GF-D8 (cell line): ENCODE measurements at regions not wholly inside any gene's neighbourhood (a gene's known extent, or its start where the extent isn't known, plus 50 kb on each side); places are given as distances from the start of the nearest gene placed in this dataset.
"Not testable (repeated sequence)": the region's sequence is repeated elsewhere in the genome, so short reads cannot be mapped to it uniquely, and the experiment has no call there.

Source experiments
- DNase-seq: peaks from one replicate; lab custom pipeline; 2025; lab: John Stamatoyannopoulos, UW

- no peak for DNase-seq
These were observed 692.9 kb downstream of the QKI start for GRCh38 chr6:164107297-164107995.

GRCh38 chr6:164106345-164106769 lies 691.8 kb downstream of the QKI start:
- DNase-seq = no peak

GRCh38 chr6:164105705-164106104 lies 691.2 kb downstream of the QKI start:
- DNase-seq = no peak

- no peak for DNase-seq
These were observed 689.9 kb downstream of the QKI start for GRCh38 chr6:164104432-164104831.

GRCh38 chr6:164102693-164103092 lies 688.2 kb downstream of the QKI start:
- no peak for DNase-seq

- DNase-seq = no peak
These were observed 687.3 kb downstream of the QKI start for GRCh38 chr6:164101859-164102258.

GRCh38 chr6:164099269-164099865 lies 684.8 kb downstream of the QKI start:
- DNase-seq = no peak

GRCh38 chr6:164098857-164099267 lies 684.3 kb downstream of the QKI start:
- DNase-seq = no peak

- DNase-seq = peak; percentile 50
These were observed 683.3 kb downstream of the QKI start for GRCh38 chr6:164097551-164098398.

- no peak for DNase-seq
These were observed 682.5 kb downstream of the QKI start for GRCh38 chr6:164097056-164097455.

GRCh38 chr6:164095056-164095455 lies 680.5 kb downstream of the QKI start:
- DNase-seq = no peak

GRCh38 chr6:164087870-164088269 lies 673.4 kb downstream of the QKI start:
- DNase-seq = no peak

GRCh38 chr6:164087211-164087610 lies 672.7 kb downstream of the QKI start:
- no peak for DNase-seq

GRCh38 chr6:164086076-164086887 lies 671.8 kb downstream of the QKI start:
- DNase-seq = no peak

GRCh38 chr6:164085091-164086075 lies 670.9 kb downstream of the QKI start:
- no peak for DNase-seq

- no peak for DNase-seq
These were observed 664.7 kb downstream of the QKI start for GRCh38 chr6:164079275-164079600.

GRCh38 chr6:164078532-164079274 lies 664.2 kb downstream of the QKI start:
- DNase-seq = no peak

- DNase-seq = not testable (repeated sequence)
These were observed 662.5 kb downstream of the QKI start for GRCh38 chr6:164076818-164077532.

GRCh38 chr6:164075981-164076615 lies 661.6 kb downstream of the QKI start:
- no peak for DNase-seq
